ENCODE measurements at regions not wholly inside any gene's neighbourhood (a gene's known extent, or its start where the extent isn't known, plus 50 kb on each side); places are given as distances from the start of the nearest gene placed in this dataset.
A peak's percentile ranks its signal among the peaks of the same experiment; 100 is the strongest.
"Not testable (repeated sequence)": the region's sequence is repeated elsewhere in the genome, so short reads cannot be mapped to it uniquely, and the experiment has no call there.

GRCh38 chr4:25981749-25982148 is 67.7 kb downstream of the SMIM20 start:
- DNase-seq (ENCODE audit: low read depth) = no peak
- no peak overlapping the region for H3K4me3 ChIP-seq (ENCODE audit: low read depth, low read length)
- no peak for TF ChIP-seq CTCF (conservative IDR thresholded peaks at IDR 0.05; ENCODE audit: low read depth, low read length)

GRCh38 chr4:25982962-25983361 is 68.9 kb downstream of the SMIM20 start:
- TF ChIP-seq CTCF (conservative IDR thresholded peaks at IDR 0.05; ENCODE audit: low read depth, low read length) = peak; percentile 6
- peak; percentile 27 for DNase-seq (ENCODE audit: low read depth)
- no peak overlapping the region for H3K4me3 ChIP-seq (ENCODE audit: low read depth, low read length)

- no peak for TF ChIP-seq CTCF (conservative IDR thresholded peaks at IDR 0.05; ENCODE audit: low read depth, low read length)
- DNase-seq (ENCODE audit: low read depth) = no peak
Measured at GRCh38 chr4:25984266-25984665, 70.2 kb downstream of the SMIM20 start.

GRCh38 chr4:25984796-25985195 is 70.8 kb downstream of the SMIM20 start:
- no peak for TF ChIP-seq CTCF (conservative IDR thresholded peaks at IDR 0.05; ENCODE audit: low read depth, low read length)
- H3K4me3 ChIP-seq (ENCODE audit: low read depth, low read length) = no peak overlapping the region
- DNase-seq (ENCODE audit: low read depth) = no peak

More at GRCh38 chr4:25984266-25984665, 70.2 kb downstream of the SMIM20 start:
- H3K4me3 ChIP-seq (ENCODE audit: low read depth, low read length) = no peak overlapping the region

- no peak for DNase-seq (ENCODE audit: low read depth)
- H3K4me3 ChIP-seq (ENCODE audit: low read depth, low read length) = no peak overlapping the region
- TF ChIP-seq CTCF (conservative IDR thresholded peaks at IDR 0.05; ENCODE audit: low read depth, low read length) = no peak
Measured at GRCh38 chr4:25986807-25987206, 72.8 kb downstream of the SMIM20 start.

GRCh38 chr4:25991340-25991739 is 77.3 kb downstream of the SMIM20 start:
- TF ChIP-seq CTCF (conservative IDR thresholded peaks at IDR 0.05; ENCODE audit: low read depth, low read length) = no peak
- no peak overlapping the region for H3K4me3 ChIP-seq (ENCODE audit: low read depth, low read length)
- no peak for DNase-seq (ENCODE audit: low read depth)

GRCh38 chr4:25993395-25994185 is 79.6 kb downstream of the SMIM20 start:
- no peak overlapping the region for H3K4me3 ChIP-seq (ENCODE audit: low read depth, low read length)
- peak; percentile 41 for TF ChIP-seq CTCF (conservative IDR thresholded peaks at IDR 0.05; ENCODE audit: low read depth, low read length)
- DNase-seq (ENCODE audit: low read depth) = peak; percentile 14

- not testable (repeated sequence) for H3K4me3 ChIP-seq (ENCODE audit: low read depth, low read length)
- DNase-seq (ENCODE audit: low read depth) = peak; percentile 62
Measured at GRCh38 chr4:25994577-25994976, 80.6 kb downstream of the SMIM20 start.

All from choroid plexus epithelial cell (primary cell).